NT2/D1 (cell line): ENCODE measurements at regions not wholly inside any gene's neighbourhood (a gene's known extent, or its start where the extent isn't known, plus 50 kb on each side); places are given as distances from the start of the nearest gene placed in this dataset.

ENCODE experiments used
- DNase-seq: peaks from one replicate; pipeline ENCODE4 v3.0.0-alpha.2; 2011; ENCODE audit warnings: low read depth, low spot score
- H3K27me3 ChIP-seq: 2 replicates; pipeline ENCODE4 v1.6.0; 2011; ENCODE audit warnings: mild to moderate bottlenecking; ENCODE audit not compliant: insufficient read length, insufficient read depth
- H3K36me3 ChIP-seq: 2 replicates; pipeline ENCODE4 v1.6.1; 2011; ENCODE audit warnings: mild to moderate bottlenecking, low read length, mixed read lengths; ENCODE audit not compliant: insufficient read depth, insufficient read length
- H3K4me1 ChIP-seq: 2 replicates; pipeline ENCODE4 v1.5.1; 2011; ENCODE audit not compliant: insufficient read depth, insufficient read length
- H3K4me3 ChIP-seq: 2 replicates; pipeline ENCODE4 v1.5.1; 2011; ENCODE audit warnings: low read depth; ENCODE audit not compliant: insufficient read length
- H3K9ac ChIP-seq: 2 replicates; pipeline ENCODE4 v1.6.0; 2011; ENCODE audit warnings: low read depth; ENCODE audit not compliant: insufficient read length
- H3K9me3 ChIP-seq: 2 replicates; pipeline ENCODE4 v1.5.1; 2011; ENCODE audit warnings: mild to moderate bottlenecking, low read length; ENCODE audit not compliant: insufficient read depth
- SUZ12 ChIP-seq: IDR thresholded peaks from 2 replicates; pipeline ENCODE4 v1.6.1; 2011; ENCODE audit not compliant: insufficient read length, insufficient read depth; ENCODE audit errors: extremely low read depth
- YY1 ChIP-seq: IDR thresholded peaks from 2 replicates; pipeline ENCODE4 v1.6.1; 2011; ENCODE audit not compliant: insufficient read length, insufficient read depth
- ZNF274 ChIP-seq: IDR thresholded peaks from 2 replicates; pipeline ENCODE4 v1.6.1; 2011; ENCODE audit warnings: mild to moderate bottlenecking, low read depth, low read length

DNA sequence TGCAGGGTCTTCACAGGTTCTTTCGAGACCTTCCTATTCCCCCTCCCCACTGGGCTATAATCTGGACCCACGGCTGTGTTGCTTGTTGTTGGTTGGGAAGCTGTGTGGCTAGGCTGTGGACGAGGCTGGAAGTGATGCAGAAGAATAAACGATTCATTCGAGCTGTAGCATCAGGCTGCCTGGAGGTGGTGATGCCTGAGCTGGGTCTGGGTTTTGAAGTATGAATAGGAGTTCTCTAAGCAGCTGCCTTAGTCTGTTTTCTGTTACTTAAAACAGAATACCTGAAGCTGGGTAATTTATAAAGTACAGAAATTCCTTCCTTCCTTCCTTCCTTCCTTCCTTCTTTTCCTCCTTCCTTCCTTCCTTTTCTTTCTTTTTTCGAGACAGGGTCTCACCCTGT is 126.5 kb upstream of the ZEB1 start:
- H3K36me3 ChIP-seq, result no peaks in the 10 kb centered on the region
- no peak for TF ChIP-seq YY1
- TF ChIP-seq ZNF274, result no peak
- no peak for TF ChIP-seq SUZ12
- H3K27me3 ChIP-seq, result no peaks in the 10 kb centered on the region
- no peaks in the 10 kb centered on the region for H3K9me3 ChIP-seq
- no peaks in the 10 kb centered on the region for H3K4me1 ChIP-seq
- no peak for DNase-seq
- H3K4me3 ChIP-seq, result no peak overlapping the region
- H3K9ac ChIP-seq, result no peak overlapping the region

GRCh38 chr10:31194986-31195385 is 124.0 kb upstream of the ZEB1 start:
- no peaks in the 10 kb centered on the region for H3K36me3 ChIP-seq
- H3K9ac ChIP-seq, result no peak overlapping the region
- TF ChIP-seq YY1 (no peak), SUZ12 (no peak), ZNF274 (no peak)
- no peak for DNase-seq
- H3K9me3 ChIP-seq, result no peaks in the 10 kb centered on the region
- H3K4me3 ChIP-seq, result no peak overlapping the region
- H3K27me3 ChIP-seq, result no peaks in the 10 kb centered on the region
- H3K4me1 ChIP-seq, result no peaks in the 10 kb centered on the region

- Histone ChIP-seq H3K9ac (no peak overlapping the region), H3K4me1 (no peaks in the 10 kb centered on the region), H3K36me3 (no peaks in the 10 kb centered on the region), H3K27me3 (no peaks in the 10 kb centered on the region), H3K4me3 (no peak overlapping the region), H3K9me3 (no peaks in the 10 kb centered on the region)
- DNase-seq, result no peak
- TF ChIP-seq SUZ12, result no peak
- TF ChIP-seq ZNF274, result no peak
- TF ChIP-seq YY1, result no peak
These were observed 121.1 kb upstream of the ZEB1 start for GRCh38 chr10:31197886-31198285.

DNA sequence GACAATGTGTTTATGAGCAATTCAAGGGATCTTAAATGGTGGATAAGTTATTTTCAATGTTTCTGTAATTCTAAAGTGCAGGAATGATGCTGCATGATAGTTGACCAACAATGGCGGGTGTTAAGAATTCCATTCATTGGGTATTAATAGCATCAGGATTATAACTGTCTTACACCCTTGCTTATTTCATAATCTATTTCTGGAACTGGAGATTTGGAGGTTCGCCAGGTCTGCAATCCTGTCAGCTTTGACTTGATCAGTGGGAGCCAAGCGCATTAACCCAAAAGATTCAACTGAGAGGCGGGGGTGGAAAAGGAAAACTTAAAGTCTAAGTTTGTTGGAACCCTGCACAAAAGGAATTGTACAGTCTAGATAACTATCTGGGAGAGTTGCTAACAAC is 114.9 kb upstream of the ZEB1 start:
- Histone ChIP-seq H3K4me1 (no peaks in the 10 kb centered on the region), H3K9ac (no peak overlapping the region), H3K4me3 (no peak overlapping the region), H3K9me3 (peaks cover 7% of the 10 kb centered on the region; the same call in 1 of the 2 replicates), H3K27me3 (no peaks in the 10 kb centered on the region), H3K36me3 (no peaks in the 10 kb centered on the region)
- no peak for DNase-seq
- TF ChIP-seq ZNF274 (no peak), SUZ12 (no peak), YY1 (no peak)

- no peak for DNase-seq
- TF ChIP-seq YY1, result no peak
- TF ChIP-seq ZNF274, result no peak
- no peak for TF ChIP-seq SUZ12
- Histone ChIP-seq H3K27me3 (no peaks in the 10 kb centered on the region), H3K9me3 (peaks cover 11% of the 10 kb centered on the region; the same call in 1 of the 2 replicates), H3K4me3 (no peak overlapping the region), H3K9ac (no peak overlapping the region), H3K4me1 (no peaks in the 10 kb centered on the region), H3K36me3 (no peaks in the 10 kb centered on the region)
These were observed 111.4 kb upstream of the ZEB1 start for GRCh38 chr10:31207636-31208035.

DNA sequence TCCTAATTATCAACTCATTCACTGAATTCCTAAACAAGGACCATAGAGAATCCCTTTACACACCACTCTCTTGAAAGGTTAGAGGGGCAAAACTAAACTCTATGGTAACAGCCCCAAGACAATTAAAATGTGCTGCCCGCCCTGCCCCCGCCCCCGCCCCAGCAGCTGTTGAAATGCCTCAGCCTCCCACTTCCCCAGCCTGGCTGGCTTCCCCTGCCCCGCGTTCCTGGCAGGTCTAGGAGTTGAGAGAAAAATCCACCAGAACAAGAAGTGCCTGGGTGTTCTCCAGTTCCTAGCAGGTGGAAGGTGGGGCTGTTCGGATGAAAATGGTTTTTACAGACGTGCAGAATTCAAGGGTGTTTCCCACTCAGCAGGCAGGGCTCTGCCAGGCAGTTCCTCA is 109.5 kb upstream of the ZEB1 start:
- DNase-seq, result no peak
- H3K36me3 ChIP-seq, result no peaks in the 10 kb centered on the region
- H3K9ac ChIP-seq, result no peak overlapping the region
- peaks cover 11% of the 10 kb centered on the region; the same call in 1 of the 2 replicates for H3K9me3 ChIP-seq
- no peaks in the 10 kb centered on the region for H3K27me3 ChIP-seq
- no peak for TF ChIP-seq YY1
- no peak for TF ChIP-seq ZNF274
- no peak for TF ChIP-seq SUZ12
- no peaks in the 10 kb centered on the region for H3K4me1 ChIP-seq
- no peak overlapping the region for H3K4me3 ChIP-seq

- TF ChIP-seq ZNF274, result no peak
- no peak for DNase-seq
- H3K27me3 ChIP-seq, result no peaks in the 10 kb centered on the region
- H3K4me1 ChIP-seq, result no peaks in the 10 kb centered on the region
- peaks cover 11% of the 10 kb centered on the region; the same call in 1 of the 2 replicates for H3K9me3 ChIP-seq
- no peak overlapping the region for H3K4me3 ChIP-seq
- H3K9ac ChIP-seq, result no peak overlapping the region
- no peaks in the 10 kb centered on the region for H3K36me3 ChIP-seq
These were observed 108.8 kb upstream of the ZEB1 start for GRCh38 chr10:31210190-31210589.

DNA sequence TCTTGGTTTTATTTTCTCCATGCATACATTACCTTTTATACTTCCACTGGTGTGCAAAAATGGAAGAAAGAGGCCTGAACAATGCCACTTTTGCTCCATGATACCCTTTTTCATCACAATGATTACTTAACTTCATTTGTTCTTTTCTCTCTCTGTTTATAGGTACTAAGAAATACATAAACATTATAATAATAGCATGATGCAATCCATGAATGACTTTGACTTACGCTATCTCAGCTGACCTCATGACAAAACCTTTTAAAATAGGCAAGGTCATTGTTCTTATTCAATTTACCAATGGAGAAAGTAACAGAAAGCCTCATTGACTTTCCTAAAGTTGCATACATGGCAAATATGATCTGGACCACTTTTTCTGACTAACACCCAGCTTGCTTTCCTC is 105.1 kb upstream of the ZEB1 start:
- no peak for DNase-seq
- H3K9ac ChIP-seq, result no peak overlapping the region
- peaks cover 6% of the 10 kb centered on the region; the same call in 1 of the 2 replicates for H3K9me3 ChIP-seq
- TF ChIP-seq YY1 (no peak), SUZ12 (no peak), ZNF274 (no peak)
- no peak overlapping the region for H3K4me3 ChIP-seq
- no peaks in the 10 kb centered on the region for H3K36me3 ChIP-seq
- no peaks in the 10 kb centered on the region for H3K27me3 ChIP-seq
- H3K4me1 ChIP-seq, result no peaks in the 10 kb centered on the region
